Common myeloid progenitor, CD34-positive (primary cell): ENCODE measurements at regions not wholly inside any gene's neighbourhood (a gene's known extent, or its start where the extent isn't known, plus 50 kb on each side); places are given as distances from the start of the nearest gene placed in this dataset.

ENCODE experiments used
- CTCF ChIA-PET: fragments of 350-600 bp; sonication (Branson Sonifier 250); formaldehyde crosslinking; loops from one replicate; lab custom pipeline; 2021; ENCODE audit warnings: antibody characterized with exemption; lab: Charles Lee
- POLR2A ChIA-PET: fragments of 350-600 bp; sonication (Branson Sonifier 250); formaldehyde crosslinking; loops from one replicate; lab custom pipeline; 2021; ENCODE audit warnings: antibody characterized with exemption; lab: Charles Lee
- DNase-seq, 3 donors: peaks; one replicate each; pipeline versions ENCODE4 v3.0.0 to v3.0.0-alpha.2; 2013
- H3K27ac ChIP-seq, 2 experiments: 1 replicate in 1 of 2; 2 replicates in 1 of 2; pipeline ENCODE4 v1.7.0; 2013; ENCODE audit warnings: inconsistent platforms in 2 of 2, low read length in 2 of 2, mild to moderate bottlenecking in 2 of 2, low read depth in 1 of 2, moderate library complexity in 1 of 2; ENCODE audit not compliant: severe bottlenecking in 2 of 2, insufficient read depth in 1 of 2, poor library complexity in 1 of 2
- H3K27me3 ChIP-seq, 5 experiments: replicated peaks in 2 of 5; 1 replicate in 3 of 5; 2 replicates in 2 of 5; pipeline versions ENCODE4 v1.6.1 to v1.7.0; 2013; ENCODE audit warnings: low read length in 4 of 5, mild to moderate bottlenecking in 2 of 5, moderate library complexity in 2 of 5, inconsistent platforms in 1 of 5; ENCODE audit not compliant: insufficient read depth in 5 of 5, control insufficient read depth in 4 of 5
- H3K36me3 ChIP-seq, 4 experiments: 1 replicate in 2 of 4; 2 replicates in 2 of 4; pipeline versions ENCODE4 v1.6.1 to v1.7.0; 2013; ENCODE audit warnings: low read length in 3 of 4, control low read depth in 1 of 4, mild to moderate bottlenecking in 1 of 4; ENCODE audit not compliant: control insufficient read depth in 4 of 4, insufficient read depth in 4 of 4
- H3K4me1 ChIP-seq, 4 experiments: 1 replicate in 3 of 4; 2 replicates in 1 of 4; pipeline versions ENCODE4 v1.6.1 to v1.7.1; 2013; ENCODE audit warnings: low read length in 3 of 4, mild to moderate bottlenecking in 3 of 4, control low read depth in 1 of 4, inconsistent platforms in 1 of 4, moderate library complexity in 1 of 4; ENCODE audit not compliant: control insufficient read depth in 4 of 4, insufficient read depth in 4 of 4; ENCODE audit errors: control extremely low read depth in 1 of 4
- H3K4me3 ChIP-seq, 7 experiments: 1 replicate in 4 of 7; 2 replicates in 3 of 7; pipeline versions ENCODE4 v1.5.1 to v1.7.0; 2013; ENCODE audit warnings: mild to moderate bottlenecking in 7 of 7, low read length in 6 of 7, moderate library complexity in 6 of 7, inconsistent platforms in 2 of 7, low read depth in 2 of 7, control low read depth in 1 of 7; ENCODE audit not compliant: insufficient read depth in 4 of 7, control insufficient read depth in 1 of 7; ENCODE audit errors: extremely low read depth in 1 of 7
- H3K9me3 ChIP-seq, 5 experiments: 1 replicate in 4 of 5; 2 replicates in 1 of 5; pipeline versions ENCODE4 v1.6.1 to v1.7.1; 2013; ENCODE audit warnings: low read length in 4 of 5, mild to moderate bottlenecking in 2 of 5, inconsistent platforms in 1 of 5, low read depth in 1 of 5, moderate library complexity in 1 of 5; ENCODE audit not compliant: control insufficient read depth in 4 of 5, insufficient read depth in 2 of 5; ENCODE audit errors: control extremely low read depth in 1 of 5
- WGBS: methylation state at CpG from one replicate; pipeline ENCODE4 v1.1.5; 2013; ENCODE audit not compliant: insufficient coverage; 5-methylcytosine and 5-hydroxymethylcytosine counted together

DNA sequence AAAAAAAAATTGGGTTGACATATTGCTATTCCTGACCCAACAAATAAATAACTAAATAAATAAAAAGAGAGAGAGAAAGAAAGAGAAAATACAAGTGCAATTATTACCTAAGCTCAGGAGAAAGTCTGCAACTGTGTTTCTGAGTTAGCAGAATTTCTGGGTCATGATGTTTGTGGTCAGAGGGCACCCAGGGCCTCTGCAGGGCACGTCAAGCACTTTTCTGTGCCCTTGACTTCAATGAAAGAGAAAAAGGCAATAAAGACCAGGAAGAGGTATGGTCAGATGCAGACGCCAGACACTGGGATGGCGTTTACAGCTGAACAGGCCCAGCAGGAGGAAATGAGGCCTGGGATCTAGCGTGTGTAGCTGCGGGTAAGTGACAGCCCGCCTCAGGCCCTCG, 160.9 kb upstream of the GDF10 start:
- no peak for DNase-seq
- Histone ChIP-seq H3K4me3 (no peak overlapping the region), H3K9me3 (no peaks in the 10 kb centered on the region), H3K36me3 (no peaks in the 10 kb centered on the region), H3K27ac (no peak overlapping the region), H3K27me3 (peaks cover 0 to 1% (median 0%) of the 10 kb centered on the region in 5 experiments), H3K4me1 (peaks cover 0 to 2% (median 2%) of the 10 kb centered on the region in 4 experiments)
- CTCF ChIA-PET = interaction anchor here (0.6 to 0.7 kb wide), 2 partner anchors 19 to 25 kb away, joined by 3 to 4 read pairs; no protein-coding TSS in a partner anchor
- POLR2A ChIA-PET = no interaction called here
- WGBS = 96% methylated on average over 7 of the region's 7 CpGs

- Histone ChIP-seq H3K27ac (no peak overlapping the region), H3K4me3 (no peak overlapping the region), H3K9me3 (no peaks in the 10 kb centered on the region), H3K27me3 (peaks cover 0 to 1% (median 0%) of the 10 kb centered on the region in 5 experiments), H3K4me1 (no peaks in the 10 kb centered on the region), H3K36me3 (no peaks in the 10 kb centered on the region)
- WGBS = 86% methylated on average over 5 of the region's 6 CpGs
- CTCF ChIA-PET = interaction anchor here (1.4 kb wide), 1 partner anchor 13 kb away, joined by 3 read pairs; no protein-coding TSS in a partner anchor
- no peak for DNase-seq
- POLR2A ChIA-PET = no interaction called here
Observed at GRCh38 chr10:47140761-47141348, 159.1 kb upstream of the GDF10 start.

GRCh38 chr10:47141349-47141748, 158.6 kb upstream of the GDF10 start:
- ChIA-PET CTCF (interaction anchor here (1.4 kb wide), 1 partner anchor 14 kb away, joined by 3 read pairs; no protein-coding TSS in a partner anchor), POLR2A (no interaction called here)
- H3K9me3 ChIP-seq = no peaks in the 10 kb centered on the region
- H3K4me1 ChIP-seq = no peaks in the 10 kb centered on the region
- H3K36me3 ChIP-seq = no peaks in the 10 kb centered on the region
- peaks cover 0 to 1% (median 0%) of the 10 kb centered on the region in 5 experiments for H3K27me3 ChIP-seq
- DNase-seq = no peak
- H3K27ac ChIP-seq = no peak overlapping the region
- WGBS = 98% methylated on average over 5 of the region's 5 CpGs
- H3K4me3 ChIP-seq = no peak overlapping the region

- ChIA-PET CTCF (interaction anchor here (1.1 kb wide), 1 partner anchor 16 kb away, joined by 3 read pairs; no protein-coding TSS in a partner anchor), POLR2A (no interaction called here)
- Histone ChIP-seq H3K4me3 (no peak overlapping the region), H3K27ac (no peak overlapping the region), H3K9me3 (no peaks in the 10 kb centered on the region), H3K4me1 (no peaks in the 10 kb centered on the region), H3K36me3 (no peaks in the 10 kb centered on the region), H3K27me3 (peaks cover 0 to 1% (median 0%) of the 10 kb centered on the region in 5 experiments)
- whole genome bisulfite sequencing = 96% methylated on average over 9 of the region's 9 CpGs
- no peak for DNase-seq
Observed at GRCh38 chr10:47143072-47143471, 156.9 kb upstream of the GDF10 start.

- DNase-seq = no peak
- H3K27ac ChIP-seq = no peak overlapping the region
- H3K36me3 ChIP-seq = no peaks in the 10 kb centered on the region
- ChIA-PET POLR2A (no interaction called here), CTCF (interaction anchor here (1.1 kb wide), 1 partner anchor 16 kb away, joined by 3 read pairs; no protein-coding TSS in a partner anchor)
- peaks cover 0 to 1% (median 0%) of the 10 kb centered on the region in 5 experiments for H3K27me3 ChIP-seq
- no peak overlapping the region for H3K4me3 ChIP-seq
- WGBS = 100% methylated on average over 1 of the region's 1 CpG
- no peaks in the 10 kb centered on the region for H3K4me1 ChIP-seq
- no peaks in the 10 kb centered on the region for H3K9me3 ChIP-seq
Observed at GRCh38 chr10:47143473-47143872, 156.5 kb upstream of the GDF10 start.

- Histone ChIP-seq H3K4me1 (no peaks in the 10 kb centered on the region), H3K27me3 (peaks cover 0 to 1% (median 0%) of the 10 kb centered on the region in 5 experiments), H3K36me3 (no peaks in the 10 kb centered on the region), H3K4me3 (no peak overlapping the region), H3K9me3 (no peaks in the 10 kb centered on the region), H3K27ac (no peak overlapping the region)
- 93% methylated on average over 3 of the region's 3 CpGs for WGBS
- no peak for DNase-seq
- ChIA-PET POLR2A (no interaction called here), CTCF (no interaction called here)
Observed at GRCh38 chr10:47144525-47144924, 155.5 kb upstream of the GDF10 start.

DNA sequence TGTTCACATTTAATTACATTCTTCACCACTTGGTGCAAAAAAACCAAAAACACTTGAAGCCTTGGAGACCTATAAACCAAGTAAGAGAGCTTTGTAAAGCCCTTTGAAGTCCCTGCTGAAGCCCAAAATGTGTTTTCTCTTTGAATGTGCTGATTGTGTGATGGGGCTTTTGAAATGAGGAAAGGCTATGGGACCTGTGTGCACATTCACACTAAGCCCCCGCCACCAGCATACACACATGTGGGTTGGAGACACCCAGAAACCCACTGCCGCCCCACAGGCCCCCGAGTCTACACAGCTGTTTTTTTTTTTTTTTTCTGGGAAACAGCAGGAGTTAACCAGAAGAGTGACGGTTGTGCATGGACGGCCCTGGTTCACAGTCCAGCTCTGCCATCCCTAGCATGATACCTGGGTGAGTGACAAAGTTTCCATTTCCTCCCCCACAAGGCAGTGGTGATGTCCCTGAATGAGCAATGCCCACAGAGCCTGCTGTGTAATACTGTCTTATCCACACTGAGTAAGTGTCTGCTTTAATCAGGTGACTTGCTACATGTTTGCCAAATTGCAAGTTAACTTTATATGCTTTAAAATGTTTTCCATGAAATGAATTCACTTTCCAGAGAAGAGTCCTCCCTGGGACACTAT, 154.6 kb upstream of the GDF10 start:
- Histone ChIP-seq H3K36me3 (no peaks in the 10 kb centered on the region), H3K9me3 (no peaks in the 10 kb centered on the region), H3K27me3 (peaks cover 0 to 1% (median 0%) of the 10 kb centered on the region in 5 experiments), H3K4me3 (no peak overlapping the region), H3K4me1 (no peaks in the 10 kb centered on the region), H3K27ac (no peak overlapping the region)
- CTCF ChIA-PET = no interaction called here
- POLR2A ChIA-PET = no interaction called here
- DNase-seq = no peak
- no CpG with 5 or more reads among the region's 5 CpGs for WGBS
